GM12872 (cell line): ENCODE measurements at regions not wholly inside any gene's neighbourhood (a gene's known extent, or its start where the extent isn't known, plus 50 kb on each side); places are given as distances from the start of the nearest gene placed in this dataset.

ENCODE experiments used
- TF ChIP-seq, protein P1 (sequence below): IDR thresholded peaks from 3 replicates; pipeline ENCODE4 v1.5.1; 2011; ENCODE audit warnings: low read depth, mild to moderate bottlenecking, low read length, moderate library complexity; ENCODE audit not compliant: insufficient read depth

- TF ChIP-seq, protein P1, sequence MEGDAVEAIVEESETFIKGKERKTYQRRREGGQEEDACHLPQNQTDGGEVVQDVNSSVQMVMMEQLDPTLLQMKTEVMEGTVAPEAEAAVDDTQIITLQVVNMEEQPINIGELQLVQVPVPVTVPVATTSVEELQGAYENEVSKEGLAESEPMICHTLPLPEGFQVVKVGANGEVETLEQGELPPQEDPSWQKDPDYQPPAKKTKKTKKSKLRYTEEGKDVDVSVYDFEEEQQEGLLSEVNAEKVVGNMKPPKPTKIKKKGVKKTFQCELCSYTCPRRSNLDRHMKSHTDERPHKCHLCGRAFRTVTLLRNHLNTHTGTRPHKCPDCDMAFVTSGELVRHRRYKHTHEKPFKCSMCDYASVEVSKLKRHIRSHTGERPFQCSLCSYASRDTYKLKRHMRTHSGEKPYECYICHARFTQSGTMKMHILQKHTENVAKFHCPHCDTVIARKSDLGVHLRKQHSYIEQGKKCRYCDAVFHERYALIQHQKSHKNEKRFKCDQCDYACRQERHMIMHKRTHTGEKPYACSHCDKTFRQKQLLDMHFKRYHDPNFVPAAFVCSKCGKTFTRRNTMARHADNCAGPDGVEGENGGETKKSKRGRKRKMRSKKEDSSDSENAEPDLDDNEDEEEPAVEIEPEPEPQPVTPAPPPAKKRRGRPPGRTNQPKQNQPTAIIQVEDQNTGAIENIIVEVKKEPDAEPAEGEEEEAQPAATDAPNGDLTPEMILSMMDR: no peak
Observed at GRCh38 chr12:111025301-111025700, 104.9 kb upstream of the MYL2 start.

GRCh38 chr12:111024205-111024801 is 103.9 kb upstream of the MYL2 start:
- TF ChIP-seq, protein P1: peak; percentile 79

DNA sequence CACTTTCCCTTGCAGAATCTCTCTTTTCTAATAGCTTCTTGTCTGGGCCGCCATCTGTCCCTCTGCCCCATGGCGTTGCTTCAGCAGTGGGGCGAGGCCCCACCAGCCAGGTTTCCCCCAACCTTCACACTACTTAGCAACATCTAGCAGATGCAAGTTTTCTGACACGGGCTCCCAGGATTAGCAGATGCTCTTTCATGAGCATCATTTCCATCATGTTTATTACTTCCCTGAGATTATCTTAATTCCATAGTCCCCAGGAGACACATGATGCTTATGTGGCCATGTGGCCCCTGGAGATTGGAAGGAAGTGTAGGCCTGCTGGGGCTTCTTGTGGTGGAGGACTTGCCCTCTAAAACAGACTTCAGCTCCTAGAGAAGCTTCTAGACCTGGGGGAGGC is 102.0 kb upstream of the MYL2 start:
- TF ChIP-seq, protein P1: no peak

DNA sequence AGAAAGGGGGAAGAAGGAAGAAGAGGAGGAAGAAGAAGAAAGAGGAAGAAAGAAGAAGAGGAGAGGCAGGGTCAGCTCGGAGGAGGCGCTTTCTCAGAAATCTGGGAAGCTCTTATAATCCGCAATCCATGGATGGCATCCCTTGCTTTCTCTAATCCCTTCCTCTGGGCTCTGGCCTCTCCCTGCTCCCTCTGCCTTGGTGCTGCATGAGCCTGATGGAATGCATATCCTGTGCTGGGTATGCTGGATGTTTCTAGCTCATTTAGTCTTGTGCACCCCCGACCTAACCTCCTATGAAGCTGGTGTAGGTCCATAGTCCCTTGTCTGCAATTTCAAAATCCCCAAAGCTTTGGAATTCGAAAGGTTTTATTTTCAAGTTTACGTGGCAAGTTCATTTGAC is 94.2 kb upstream of the MYL2 start:
- TF ChIP-seq, protein P1: no peak

DNA sequence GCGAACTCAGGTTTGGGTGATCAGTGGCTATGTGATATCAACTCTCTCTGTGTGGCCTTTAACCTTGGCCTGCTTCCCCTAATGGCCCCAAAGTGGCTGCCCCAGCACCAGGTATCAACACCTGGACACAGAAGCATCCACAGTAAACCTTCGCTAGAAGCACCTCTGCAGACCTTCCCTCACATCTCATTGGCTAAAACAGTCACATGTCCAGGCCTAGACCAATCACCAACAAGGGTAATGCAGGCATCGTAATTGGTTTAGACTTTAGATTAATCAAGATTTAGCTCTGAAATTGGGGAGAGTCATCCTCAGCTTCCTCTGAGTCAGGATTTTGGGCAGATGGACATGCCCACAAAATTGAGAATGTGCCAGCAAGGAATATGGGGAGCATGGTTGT is 92.5 kb upstream of the MYL2 start:
- TF ChIP-seq, protein P1: no peak

GRCh38 chr12:111011999-111012600 is 91.7 kb upstream of the MYL2 start:
- TF ChIP-seq, protein P1: no peak

GRCh38 chr12:111010916-111011657 is 90.7 kb upstream of the MYL2 start:
- TF ChIP-seq, protein P1: no peak
